ENCODE measurements at regions not wholly inside any gene's neighbourhood (a gene's known extent, or its start where the extent isn't known, plus 50 kb on each side); places are given as distances from the start of the nearest gene placed in this dataset.

GRCh38 chr16:59849716-59850115, 1115.6 kb upstream of the GOT2 start:
- TF ChIP-seq POLR2A (IDR thresholded peaks at IDR 0.05), result no peak
- TF ChIP-seq CTCF (IDR thresholded peaks at IDR 0.05 in 8 of 11, conservative IDR thresholded peaks at IDR 0.05 in 3 of 11), result no peak
